ENCODE measurements at regions not wholly inside any gene's neighbourhood (a gene's known extent, or its start where the extent isn't known, plus 50 kb on each side); places are given as distances from the start of the nearest gene placed in this dataset.

- TF ChIP-seq CTCF (IDR thresholded peaks at IDR 0.05) (no peak), POLR2A (IDR thresholded peaks at IDR 0.05) (no peak)
Observed at GRCh38 chr1:182183606-182184005, 122.1 kb upstream of the ZNF648 start.
